Stomach (tissue), 4 donors: ENCODE measurements at regions not wholly inside any gene's neighbourhood (a gene's known extent, or its start where the extent isn't known, plus 50 kb on each side); places are given as distances from the start of the nearest gene placed in this dataset.

ENCODE experiments used
- EP300 ChIP-seq: sonication (generic); formaldehyde crosslinking; IDR thresholded peaks from one replicate; pipeline ENCODE4 v1.6.1; 2017; ENCODE audit warnings: antibody characterized with exemption
- POLR2A ChIP-seq, 4 donors: fragments of 450-650 bp; IDR thresholded peaks; one replicate each; pipeline ENCODE4 v1.6.1; 2016; ENCODE audit warnings: antibody characterized with exemption in 4 of 4, control low read depth in 2 of 4, mild to moderate bottlenecking in 1 of 4, moderate library complexity in 1 of 4
- POLR2AphosphoS5 ChIP-seq, 3 donors: sonication (generic); formaldehyde crosslinking; IDR thresholded peaks; one replicate each; pipeline ENCODE4 v1.6.1; 2016; ENCODE audit warnings: antibody characterized with exemption in 3 of 3
- TF ChIP-seq, protein P1 (sequence below), 7 experiments: fragments of 450-650 bp in 4 of 7; fragments of 200-600 bp in 3 of 7; sonication (generic) in 3 of 7; IDR thresholded peaks; one replicate each; pipeline ENCODE4 v1.5.1; 2016 to 2019; ENCODE audit warnings: antibody characterized with exemption in 7 of 7, control low read depth in 2 of 7, mild to moderate bottlenecking in 1 of 7

DNA sequence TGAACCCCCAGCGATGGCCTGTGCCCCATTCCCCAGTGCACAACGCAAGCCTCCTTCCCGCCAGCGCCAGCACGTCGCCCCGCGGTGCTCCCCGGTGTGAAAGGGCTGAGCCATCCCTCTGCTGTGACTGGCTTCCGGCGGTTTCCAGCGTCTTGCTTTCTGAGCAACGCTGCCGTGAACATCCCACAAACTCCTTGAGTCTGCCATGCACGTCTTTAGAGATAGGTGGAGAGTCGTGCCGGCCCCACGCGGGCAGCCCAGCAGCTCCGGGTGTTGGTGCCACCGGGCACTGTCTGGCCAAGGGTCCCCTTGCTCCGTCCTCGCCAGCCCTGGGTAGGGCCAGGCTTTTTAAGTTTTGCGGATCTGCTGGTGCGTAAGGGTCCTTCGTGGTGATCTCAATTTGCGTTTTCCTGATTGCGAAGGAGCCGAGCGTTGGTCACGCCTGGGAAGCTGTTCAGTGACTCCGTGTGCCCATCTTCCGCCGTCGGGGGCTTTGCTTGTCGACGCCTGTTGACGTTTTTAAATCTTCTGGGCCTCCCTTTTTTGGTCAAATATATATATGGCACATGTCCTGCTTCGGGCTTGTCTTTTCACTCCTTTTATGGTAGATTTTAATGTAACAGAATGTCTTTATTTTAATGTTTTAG, 70.6 kb downstream of the FOXL3 start:
- TF ChIP-seq POLR2A (IDR thresholded peaks at IDR 0.05) (no peak), EP300 (no peak), POLR2AphosphoS5 (IDR thresholded peaks at IDR 0.05) (no peak)
- TF ChIP-seq, protein P1, sequence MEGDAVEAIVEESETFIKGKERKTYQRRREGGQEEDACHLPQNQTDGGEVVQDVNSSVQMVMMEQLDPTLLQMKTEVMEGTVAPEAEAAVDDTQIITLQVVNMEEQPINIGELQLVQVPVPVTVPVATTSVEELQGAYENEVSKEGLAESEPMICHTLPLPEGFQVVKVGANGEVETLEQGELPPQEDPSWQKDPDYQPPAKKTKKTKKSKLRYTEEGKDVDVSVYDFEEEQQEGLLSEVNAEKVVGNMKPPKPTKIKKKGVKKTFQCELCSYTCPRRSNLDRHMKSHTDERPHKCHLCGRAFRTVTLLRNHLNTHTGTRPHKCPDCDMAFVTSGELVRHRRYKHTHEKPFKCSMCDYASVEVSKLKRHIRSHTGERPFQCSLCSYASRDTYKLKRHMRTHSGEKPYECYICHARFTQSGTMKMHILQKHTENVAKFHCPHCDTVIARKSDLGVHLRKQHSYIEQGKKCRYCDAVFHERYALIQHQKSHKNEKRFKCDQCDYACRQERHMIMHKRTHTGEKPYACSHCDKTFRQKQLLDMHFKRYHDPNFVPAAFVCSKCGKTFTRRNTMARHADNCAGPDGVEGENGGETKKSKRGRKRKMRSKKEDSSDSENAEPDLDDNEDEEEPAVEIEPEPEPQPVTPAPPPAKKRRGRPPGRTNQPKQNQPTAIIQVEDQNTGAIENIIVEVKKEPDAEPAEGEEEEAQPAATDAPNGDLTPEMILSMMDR (IDR thresholded peaks at IDR 0.05): no peak
